ENCODE measurements at regions not wholly inside any gene's neighbourhood (a gene's known extent, or its start where the extent isn't known, plus 50 kb on each side); places are given as distances from the start of the nearest gene placed in this dataset.
A peak's percentile ranks its signal among the peaks of the same experiment; 100 is the strongest.
"Not testable (repeated sequence)": the region's sequence is repeated elsewhere in the genome, so short reads cannot be mapped to it uniquely, and the experiment has no call there.

DNA sequence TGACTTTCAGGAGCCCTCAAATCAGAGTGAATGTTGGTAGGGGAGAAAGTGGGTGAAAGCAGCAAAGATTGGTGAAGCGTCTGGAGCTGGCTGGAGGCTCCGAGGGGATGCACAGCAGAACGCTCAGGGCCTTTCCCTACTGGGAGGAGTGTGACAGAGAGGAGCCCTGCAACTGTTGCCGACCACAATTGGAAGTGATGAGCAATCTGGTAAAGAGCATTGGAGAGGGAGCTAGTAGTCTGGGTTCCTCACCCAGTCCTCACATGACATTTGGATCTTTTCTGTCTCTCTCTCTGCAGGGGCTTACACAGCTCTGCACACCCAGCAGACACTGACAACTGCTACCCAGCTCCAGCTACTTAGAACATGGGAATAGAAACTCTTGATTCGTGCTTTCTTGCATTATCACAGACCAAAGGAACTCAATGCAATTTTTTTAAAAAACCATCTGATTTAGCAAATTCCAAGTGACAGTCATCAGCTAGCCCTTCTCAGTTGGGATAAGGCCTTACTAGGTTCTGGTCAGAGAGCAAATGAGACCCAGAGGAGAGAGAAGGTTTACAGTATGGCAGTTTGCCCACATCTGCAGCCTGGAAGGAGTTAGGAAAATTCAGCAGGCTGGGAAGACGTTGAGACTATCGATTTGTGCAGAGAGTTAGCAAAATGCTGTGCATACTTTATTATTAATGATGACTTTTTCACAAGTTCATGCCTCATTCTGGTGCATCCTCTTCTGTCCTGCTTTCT lies 278.0 kb upstream of the PLET1 start:
- DNase-seq (ENCODE audit: low read depth, low spot score), result no peak

GRCh38 chr11:112539281-112539555 lies 278.6 kb upstream of the PLET1 start:
- not testable (repeated sequence) for DNase-seq (ENCODE audit: low read depth, low spot score)

DNA sequence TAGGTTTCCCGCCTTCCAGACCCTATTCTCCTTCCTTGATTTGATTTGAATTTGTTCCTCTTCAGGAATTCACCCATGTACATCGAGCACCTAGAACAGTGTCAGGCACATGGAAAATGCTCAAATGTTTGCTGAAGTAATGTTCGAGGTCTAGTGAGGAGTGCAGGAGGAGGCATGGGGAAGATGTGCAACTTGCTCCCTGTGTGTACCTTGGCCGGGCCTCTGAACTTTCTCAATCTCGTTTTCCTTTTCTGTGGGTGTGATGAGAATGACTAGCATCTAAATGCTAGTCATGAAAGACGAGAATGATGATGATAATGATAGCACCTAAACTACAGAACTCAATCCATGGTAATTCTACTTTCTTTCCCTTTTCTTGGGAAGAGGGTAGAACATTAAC lies 279.1 kb upstream of the PLET1 start:
- DNase-seq (ENCODE audit: low read depth, low spot score), result no peak

DNA sequence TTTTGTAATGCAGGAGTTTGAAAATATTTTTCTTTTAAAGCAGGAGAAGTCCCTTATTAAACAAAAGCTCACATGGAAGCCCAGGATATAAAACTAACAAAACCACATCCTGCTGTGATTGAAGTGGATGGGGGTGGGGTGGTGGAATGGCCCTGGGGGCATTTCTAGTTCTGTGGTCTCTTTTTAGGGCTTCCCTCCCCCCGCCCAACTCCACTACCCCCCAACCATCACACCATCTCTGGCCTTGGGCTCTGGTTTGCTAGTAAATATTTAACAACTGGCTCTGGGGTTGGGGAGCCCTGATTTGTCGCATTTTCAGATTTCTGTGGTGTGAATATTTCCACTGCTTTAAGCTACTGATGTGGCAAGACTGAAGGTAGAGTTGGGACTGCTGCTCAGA lies 279.6 kb upstream of the PLET1 start:
- no peak for DNase-seq (ENCODE audit: low read depth, low spot score)

DNA sequence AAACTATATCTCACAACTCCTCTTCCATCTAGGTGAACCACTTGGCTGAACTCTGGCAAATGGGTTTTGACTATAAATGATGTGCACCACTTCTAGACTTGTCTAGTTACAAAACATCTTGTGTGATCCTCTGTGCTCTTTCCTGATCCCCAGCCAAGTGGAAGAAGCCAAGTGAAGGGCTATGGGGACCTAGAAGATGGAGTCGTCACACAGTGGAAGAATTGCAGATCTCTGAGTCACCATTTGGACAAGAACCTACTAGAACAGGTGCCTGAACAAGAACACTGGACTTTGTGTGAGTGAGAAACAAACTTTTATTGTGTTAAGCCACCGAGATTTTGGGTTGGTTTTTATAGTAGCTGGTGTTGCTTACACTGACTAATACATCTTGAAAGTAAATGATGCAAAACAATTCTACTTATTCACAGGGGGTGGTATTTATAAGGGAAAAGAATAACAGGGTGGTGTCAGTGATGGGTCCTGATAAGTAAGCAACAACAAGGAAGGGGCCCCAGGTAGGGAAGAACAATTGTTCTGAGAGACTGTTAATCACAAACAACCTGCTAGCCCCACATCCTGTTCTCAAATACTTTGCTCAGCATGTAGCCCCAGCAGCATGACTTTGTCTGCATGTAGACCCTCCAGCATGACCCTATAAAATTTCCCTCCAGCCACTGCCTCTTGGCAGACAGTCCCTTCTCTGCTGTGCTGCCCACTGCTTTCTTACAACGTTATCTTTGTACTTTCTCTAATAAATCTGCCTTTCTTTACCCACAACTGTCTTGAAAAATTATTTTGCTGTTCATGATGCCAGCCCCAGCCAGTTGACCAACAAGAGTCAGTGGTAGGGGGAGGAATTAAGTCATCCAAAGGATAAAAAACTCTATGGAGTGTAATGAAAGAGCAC lies 280.7 kb upstream of the PLET1 start:
- no peak for DNase-seq (ENCODE audit: low read depth, low spot score)

- DNase-seq (ENCODE audit: low read depth, low spot score), result no peak
Measured at GRCh38 chr11:112542479-112542878, 281.8 kb upstream of the PLET1 start.

DNA sequence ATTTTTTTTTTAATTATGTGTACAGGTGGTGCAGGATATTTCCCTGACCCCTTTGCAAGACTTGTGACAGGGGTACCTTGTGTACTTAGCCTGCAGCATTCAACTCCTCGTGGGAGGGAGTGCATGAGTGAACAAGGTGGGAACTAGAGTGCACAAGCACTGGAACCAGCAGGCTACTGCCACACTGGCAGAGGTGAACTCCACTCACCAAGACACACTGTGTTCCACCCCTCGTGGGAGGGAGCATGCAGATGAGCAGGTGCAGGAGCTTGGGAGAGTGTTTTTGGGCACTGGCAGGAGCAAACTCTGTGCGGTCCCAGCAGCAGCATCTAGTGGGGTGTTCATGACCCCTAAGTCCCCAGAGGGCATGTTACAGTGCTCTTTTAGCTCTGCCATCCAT lies 282.7 kb upstream of the PLET1 start:
- no peak for DNase-seq (ENCODE audit: low read depth, low spot score)

DNA sequence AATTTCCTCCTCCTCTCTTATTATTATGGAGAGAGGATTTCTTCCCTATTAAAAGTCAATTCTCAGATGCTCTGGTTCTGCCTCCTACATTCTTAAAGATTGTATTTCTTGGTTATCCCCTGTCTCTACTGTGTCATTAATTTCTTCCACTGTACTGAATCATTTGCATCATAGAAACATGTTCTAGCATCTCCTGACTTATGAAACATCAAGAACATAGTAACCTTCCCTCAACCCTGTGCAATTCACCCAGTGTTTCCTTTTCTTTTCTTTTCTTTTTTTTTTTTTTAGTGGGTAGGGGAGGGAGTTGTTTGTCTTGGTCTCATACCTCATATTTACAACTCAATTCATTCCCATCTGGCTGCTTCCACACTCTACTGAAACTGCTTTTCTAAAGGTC lies 288.0 kb upstream of the PLET1 start:
- DNase-seq (ENCODE audit: low read depth, low spot score), result no peak

DNA sequence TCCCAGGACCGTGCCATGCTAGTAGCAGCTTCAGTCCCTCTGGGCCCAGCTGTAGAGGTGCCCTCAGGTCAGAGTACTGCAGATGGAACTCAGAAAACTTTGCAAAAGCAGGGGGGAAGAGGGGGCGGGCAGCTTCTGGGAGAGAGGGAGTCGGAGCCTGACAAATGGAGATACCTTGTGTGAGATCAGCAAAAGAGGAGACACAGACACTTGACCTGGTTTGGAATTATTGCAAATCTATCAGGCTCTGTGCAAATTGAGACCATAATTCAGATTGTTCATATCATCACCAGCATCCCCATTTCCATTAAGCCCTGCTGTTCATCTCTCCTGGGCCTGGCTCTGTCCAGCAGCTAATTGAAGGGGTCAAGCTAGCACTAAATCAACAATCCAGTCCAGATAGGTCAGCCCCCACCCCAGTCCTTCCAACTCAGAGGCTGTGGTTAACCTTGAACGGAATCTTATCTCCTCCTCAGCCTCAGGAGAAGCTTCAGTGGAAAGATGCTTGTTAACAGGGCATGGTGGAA lies 292.6 kb upstream of the PLET1 start:
- DNase-seq (ENCODE audit: low read depth, low spot score), result no peak

GRCh38 chr11:112554586-112554985 lies 293.9 kb upstream of the PLET1 start:
- DNase-seq (ENCODE audit: low read depth, low spot score), result no peak

DNA sequence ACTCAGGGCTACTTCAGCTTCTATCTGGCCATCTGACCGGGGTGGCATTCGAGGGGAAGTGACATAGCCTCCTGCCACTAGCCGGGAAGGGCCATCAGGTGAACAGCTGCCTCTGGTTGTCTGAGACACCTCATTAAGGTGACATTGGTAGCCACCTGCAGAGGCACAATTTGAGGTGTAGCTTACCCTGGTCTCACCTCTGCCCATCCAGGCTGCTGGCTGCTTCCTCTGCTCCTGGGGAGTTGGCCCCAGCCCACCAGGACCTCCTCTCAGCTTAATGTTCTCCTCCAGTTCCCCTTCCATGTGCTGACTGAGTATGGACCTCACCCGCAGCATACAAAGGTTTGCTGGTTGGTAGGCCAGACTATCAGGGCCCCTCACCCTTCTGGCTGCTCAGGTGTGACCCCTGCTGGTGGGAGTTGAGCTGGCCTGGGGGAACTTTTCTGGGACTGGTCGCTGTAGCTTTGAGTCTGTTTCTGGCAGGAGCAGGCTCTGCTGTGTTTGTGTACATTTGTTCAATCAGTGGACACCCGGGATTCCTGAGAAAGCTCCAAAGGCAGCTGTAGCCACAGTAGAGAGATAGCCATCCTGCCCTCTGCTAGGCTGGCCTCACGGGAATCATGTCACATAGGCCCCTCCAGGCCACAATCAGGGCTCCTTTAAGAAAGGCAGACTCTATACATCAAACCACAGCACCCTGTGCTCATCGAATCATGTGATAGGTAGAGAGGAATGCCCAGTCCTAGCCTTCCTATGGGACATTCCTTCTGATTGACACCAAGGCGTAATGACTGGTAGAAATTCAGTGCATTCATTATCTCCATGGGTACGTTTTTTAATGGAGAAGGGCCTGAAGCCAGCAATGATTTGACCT lies 295.1 kb upstream of the PLET1 start:
- no peak for DNase-seq (ENCODE audit: low read depth, low spot score)

DNA sequence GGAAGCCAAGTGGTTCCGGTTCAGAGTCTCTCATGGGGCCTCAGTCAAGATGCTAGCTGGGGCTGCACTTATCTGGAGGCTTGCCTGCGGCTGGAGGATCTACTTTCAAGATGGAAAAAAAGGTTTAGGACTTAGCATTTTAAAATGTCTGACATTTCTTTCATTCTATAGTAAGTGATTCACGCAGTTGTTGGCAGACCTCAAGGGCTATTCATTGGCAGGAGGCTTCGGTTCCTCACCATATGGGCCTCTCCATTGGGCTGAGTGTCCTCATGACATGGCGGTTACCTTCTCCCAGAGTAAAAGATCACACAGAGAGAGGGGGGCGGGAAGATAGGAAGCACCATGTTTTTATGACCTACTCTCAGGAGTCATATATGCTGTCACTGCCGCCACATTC lies 298.0 kb upstream of the PLET1 start:
- no peak for DNase-seq (ENCODE audit: low read depth, low spot score)

GRCh38 chr11:112563808-112564207 lies 303.1 kb upstream of the PLET1 start:
- no peak for DNase-seq (ENCODE audit: low read depth, low spot score)

DNA sequence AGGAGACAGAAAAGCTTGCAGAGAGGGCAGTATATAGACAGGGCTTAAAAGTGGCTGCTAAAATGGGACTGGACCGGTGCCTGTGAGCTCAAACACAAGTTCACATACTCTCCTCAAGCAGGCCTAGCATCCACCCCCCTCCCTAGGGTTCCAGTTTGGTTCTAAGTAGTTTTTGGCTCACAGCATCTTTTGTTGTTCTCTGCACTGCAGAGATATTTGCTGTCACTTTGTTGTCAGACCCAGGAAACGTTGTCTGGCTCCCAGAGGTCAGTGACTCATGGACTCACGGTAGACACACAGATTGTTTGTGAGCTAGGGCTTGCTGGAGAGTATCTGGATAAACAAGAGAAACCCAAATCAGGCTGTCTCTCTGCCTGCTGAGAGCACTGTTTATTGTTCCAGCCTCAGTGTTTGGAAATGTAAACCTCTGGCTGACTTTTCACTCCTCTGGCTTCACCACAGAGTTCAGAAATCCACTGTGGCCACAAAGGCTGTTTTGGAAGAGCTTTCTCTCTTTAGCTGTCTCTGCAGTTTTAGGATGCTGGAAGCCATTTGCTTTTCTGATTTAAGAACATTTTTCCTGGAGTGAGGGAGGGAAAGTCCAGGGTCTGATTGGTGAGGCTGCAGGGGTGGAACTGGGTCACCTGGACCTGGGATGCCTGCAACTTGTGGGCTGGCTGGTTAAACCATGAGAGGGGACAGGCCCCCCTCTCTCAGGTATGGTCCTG lies 303.7 kb upstream of the PLET1 start:
- DNase-seq (ENCODE audit: low read depth, low spot score), result peak; percentile 86

- no peak for DNase-seq (ENCODE audit: low read depth, low spot score)
Measured at GRCh38 chr11:112565551-112565950, 304.9 kb upstream of the PLET1 start.

DNA sequence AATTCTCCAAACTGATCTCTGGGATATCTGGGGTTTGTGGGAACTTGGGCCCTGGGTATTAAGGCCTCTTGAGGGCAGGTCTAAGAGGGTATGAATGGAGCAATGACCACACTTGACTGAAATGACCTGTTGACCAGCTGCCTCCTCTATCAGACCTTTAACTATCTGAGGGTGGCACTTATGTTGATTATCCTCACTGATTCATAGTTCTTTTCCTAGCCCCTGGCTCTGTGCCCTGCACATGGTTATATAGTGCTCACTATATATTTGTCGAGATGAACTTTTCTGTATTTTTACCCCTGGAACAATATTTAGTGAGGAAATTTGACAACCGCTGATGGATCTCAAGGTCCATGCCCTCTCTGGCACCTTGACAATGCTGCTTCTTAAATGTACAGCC lies 305.5 kb upstream of the PLET1 start:
- DNase-seq (ENCODE audit: low read depth, low spot score), result no peak

- no peak for DNase-seq (ENCODE audit: low read depth, low spot score)
Measured at GRCh38 chr11:112570333-112570732, 309.7 kb upstream of the PLET1 start.

DNA sequence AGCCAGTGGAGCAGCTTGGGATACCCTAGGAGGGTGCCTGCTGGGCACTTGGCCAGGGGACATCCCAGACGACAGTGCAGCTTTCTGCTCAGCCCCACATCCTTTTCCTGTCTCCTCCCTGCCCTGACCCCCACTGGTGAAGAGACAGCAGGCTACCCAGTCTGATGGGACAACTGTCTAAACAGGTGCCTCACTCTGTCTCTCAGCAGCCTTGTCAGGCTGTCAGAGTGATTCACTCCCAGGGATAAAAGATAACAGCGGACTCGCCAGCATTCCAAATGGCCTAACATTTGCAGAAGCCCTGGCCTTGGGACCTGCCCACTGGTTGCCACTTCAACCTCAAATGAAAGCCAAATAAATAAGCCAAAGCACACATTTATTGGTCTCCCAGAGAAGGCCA lies 318.6 kb upstream of the PLET1 start:
- no peak for DNase-seq (ENCODE audit: low read depth, low spot score)

DNA sequence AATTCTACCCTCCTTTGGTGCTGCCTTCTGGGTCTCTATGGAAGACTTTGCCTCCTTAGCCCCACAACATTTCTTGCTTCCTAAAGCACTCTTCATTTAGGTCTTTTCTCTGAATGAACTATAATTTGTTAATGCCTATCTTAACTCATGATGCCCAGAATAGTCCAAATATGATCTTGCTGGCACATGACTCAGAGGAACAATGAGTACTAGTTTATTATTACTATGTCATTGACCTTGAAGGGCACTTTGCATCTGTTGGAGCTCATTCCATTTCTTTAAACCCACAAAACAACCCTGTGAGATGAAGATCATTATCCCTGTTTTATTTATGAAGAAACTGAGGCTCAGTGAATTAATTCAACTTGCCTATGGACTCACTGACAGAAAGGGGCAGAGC lies 320.2 kb upstream of the PLET1 start:
- DNase-seq (ENCODE audit: low read depth, low spot score), result no peak

GRCh38 chr11:112581747-112582146 lies 321.1 kb upstream of the PLET1 start:
- DNase-seq (ENCODE audit: low read depth, low spot score), result no peak

GRCh38 chr11:112582366-112582765 lies 321.7 kb upstream of the PLET1 start:
- DNase-seq (ENCODE audit: low read depth, low spot score), result no peak
